HuH-7 (cell line): ENCODE measurements at regions not wholly inside any gene's neighbourhood (a gene's known extent, or its start where the extent isn't known, plus 50 kb on each side); places are given as distances from the start of the nearest gene placed in this dataset.
A peak's percentile ranks its signal among the peaks of the same experiment; 100 is the strongest.

Source experiments
- DNase-seq: peaks from one replicate; pipeline ENCODE4 v3.0.0; 2011; ENCODE audit warnings: low spot score

DNA sequence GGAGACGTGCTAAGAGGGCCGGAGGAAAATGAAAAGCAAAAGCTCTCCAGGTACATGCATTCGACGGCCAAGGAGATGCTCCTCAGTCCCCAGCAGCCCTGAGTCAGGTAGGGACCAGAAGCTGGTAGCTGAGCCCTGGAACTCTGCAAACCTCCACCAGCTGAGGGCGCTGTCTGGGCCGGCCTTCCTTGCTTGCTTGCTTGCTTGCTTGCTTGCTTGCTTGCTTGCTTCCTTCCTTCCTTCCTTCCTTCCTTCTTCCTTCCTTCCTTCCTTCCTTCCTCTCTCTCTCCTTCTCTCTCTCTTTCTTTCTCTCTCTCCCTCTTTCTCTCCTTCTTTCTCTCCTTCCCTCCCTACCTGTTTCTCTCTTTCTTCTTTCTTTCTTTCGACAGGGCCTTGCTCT is 94.6 kb upstream of the RASGRF1 start:
- peak; percentile 34 for DNase-seq

DNA sequence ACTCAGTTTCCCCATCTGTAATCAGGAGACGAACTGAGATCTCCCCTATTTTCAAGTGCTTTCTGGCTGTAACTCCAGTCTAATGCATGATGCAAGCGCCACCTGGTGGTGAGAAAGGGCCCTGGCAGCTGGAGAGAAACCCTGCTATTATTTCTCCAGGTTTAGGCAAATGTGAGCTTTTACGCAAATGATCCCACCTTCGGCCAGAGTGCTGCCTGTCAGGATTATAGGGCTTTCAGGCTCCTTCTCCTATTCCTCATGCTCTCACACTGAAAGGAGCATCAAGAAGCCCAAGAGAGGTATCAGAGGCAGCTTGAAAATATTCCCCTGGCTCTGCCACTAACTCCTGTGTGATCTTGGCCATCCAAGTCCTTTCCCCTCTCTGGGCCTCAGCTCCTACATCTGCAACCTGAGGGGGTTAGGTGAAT is 93.9 kb upstream of the RASGRF1 start:
- peak; percentile 69 for DNase-seq

DNA sequence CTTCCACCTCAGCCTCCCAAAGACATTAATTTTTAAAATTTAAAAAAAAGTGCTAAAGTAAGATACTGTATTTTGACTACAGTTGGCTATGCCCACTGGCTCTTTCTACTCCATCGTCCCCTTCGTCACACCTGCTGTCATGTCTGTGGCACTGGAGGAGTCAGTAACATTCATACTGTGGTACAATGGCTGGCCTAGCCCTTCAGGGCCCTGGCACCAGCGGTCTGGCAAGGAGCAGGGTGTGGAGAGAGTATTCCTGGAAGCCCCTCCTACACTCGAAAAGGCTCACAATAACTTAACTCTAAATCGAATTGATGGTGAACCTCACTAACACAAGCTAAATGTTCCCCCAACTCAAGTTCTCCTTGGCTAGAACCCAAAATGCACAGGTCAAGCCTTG is 89.7 kb upstream of the RASGRF1 start:
- no peak for DNase-seq

DNA sequence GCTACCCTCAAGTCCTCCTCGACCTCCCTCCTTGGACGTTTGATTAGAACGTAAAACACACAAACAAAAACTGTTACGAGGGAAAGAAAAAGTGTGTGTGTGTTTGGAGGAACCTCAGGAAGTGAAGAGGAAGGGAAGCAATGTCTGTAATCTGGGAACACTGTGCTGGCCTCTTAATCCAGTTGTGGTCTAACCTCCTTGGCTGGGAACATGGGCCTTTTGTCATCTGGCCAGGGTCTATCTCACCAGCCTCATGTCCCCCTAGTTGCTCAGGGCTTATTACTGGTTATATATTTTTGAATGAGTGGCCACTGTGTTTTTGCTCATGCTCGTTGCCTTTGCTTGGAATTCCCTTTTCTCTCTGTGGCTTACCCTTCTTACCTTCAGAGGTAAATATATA is 89.0 kb upstream of the RASGRF1 start:
- no peak for DNase-seq

DNA sequence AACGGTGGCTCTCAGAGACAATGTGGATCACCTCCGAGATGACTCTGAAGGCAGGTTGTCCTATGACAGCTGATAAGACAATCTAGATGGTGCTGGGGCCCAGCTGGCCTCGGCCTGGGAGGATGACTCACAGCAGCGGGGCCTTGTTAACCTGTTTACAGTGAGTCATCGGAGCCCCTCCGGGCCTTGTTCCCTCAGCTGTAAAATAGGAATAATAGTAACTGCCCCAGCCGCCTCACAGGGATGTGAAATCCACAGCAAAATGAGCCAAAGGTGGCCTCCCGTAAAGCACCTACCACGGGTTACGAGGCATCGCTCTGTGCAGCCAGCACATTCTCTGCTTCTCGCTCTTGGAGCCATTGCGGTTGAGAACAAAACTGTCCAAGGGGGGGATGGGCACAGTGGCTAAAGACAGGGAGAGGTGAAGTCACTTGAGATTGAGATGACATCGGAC is 88.6 kb upstream of the RASGRF1 start:
- DNase-seq: peak; percentile 26

DNA sequence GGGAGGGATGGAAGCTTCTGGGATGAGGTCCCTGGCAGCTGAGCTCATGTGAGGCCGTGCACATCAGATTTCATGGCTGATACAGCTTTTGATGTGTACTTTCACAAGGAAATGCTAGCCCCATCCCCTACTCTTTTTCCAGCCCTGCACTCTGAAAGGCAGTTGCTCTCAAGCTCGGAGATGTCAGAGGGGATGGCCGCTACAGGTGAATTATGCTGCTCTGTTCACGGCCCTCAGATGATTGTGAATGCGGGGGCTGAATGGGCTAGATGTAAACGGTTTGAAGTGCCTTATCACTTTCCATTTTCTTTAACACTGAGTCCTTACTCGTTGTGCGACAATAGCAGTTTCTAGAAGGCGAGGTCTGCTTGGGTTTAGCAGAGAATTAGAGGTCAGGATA is 88.0 kb upstream of the RASGRF1 start:
- DNase-seq: no peak

DNA sequence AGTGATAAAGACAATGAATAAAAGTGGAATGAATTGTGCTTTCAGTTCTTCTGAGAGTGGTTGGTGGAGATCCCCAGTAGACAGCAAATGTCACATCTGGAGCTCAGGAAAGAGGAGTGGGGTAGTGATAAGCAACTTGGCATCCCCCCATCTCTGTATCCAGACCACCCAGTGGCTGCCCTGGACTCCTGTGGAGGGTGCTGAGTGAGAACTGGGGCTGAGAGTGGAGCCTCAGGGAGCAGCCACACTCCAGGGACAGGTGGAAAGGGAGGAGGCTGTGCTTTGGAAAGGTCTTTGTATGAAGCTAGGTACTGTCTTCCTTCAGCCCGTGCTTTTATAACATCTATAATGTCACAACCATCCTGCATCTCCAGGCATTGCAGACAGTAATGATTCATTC is 85.6 kb upstream of the RASGRF1 start:
- no peak for DNase-seq

DNA sequence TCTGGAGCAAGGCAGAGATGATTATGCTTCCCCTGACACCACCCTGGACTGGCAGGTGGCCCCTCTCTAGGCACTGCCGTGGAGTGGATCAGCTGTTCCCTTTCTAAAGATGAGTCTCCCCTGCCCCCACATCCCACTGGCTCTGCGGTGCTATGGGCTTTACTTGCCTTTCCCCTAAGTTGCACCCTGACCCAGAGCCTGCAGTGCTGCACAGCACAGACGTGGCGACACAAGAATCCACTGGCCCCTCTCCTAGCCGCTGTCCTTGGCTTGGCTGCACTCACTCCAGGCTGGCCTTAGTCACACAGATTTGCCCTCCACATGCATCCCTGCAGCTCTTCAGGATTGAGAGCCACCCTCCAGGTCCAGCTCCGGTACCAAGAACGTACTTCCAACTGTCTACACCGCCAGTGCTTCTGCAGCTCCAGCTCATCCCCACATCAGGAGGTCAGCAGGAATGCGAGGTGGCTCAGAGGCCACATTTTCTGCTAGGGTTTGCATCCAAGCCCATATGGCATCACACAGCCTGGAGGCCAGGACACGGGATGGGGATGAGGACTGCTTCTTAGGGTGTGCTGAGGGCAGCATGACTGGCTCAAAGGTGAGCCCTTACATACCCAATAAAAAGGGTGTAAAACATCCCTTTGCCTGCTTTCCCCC is 82.4 kb upstream of the RASGRF1 start:
- no peak for DNase-seq

DNA sequence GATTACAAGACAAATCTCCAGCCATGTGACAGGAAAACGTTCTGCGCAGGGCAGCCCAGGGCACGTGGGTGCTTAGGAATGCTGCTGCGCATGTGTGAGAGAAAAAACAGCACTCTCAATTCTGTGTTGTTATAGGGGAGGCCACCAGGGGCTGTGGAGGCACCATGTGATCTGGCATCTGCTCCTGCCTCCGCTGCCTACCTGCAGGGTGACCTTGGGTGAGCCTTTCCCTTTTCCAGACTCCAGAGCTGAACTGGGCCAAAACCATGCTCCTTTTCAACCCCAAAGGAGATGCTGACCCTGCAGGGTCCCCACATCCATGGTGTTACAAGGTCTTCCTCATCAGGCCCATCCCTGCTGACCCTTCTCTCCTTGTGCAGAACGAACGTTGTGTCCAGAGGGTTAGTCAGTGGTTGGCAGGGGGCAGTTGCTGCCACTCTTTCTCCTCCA is 81.5 kb upstream of the RASGRF1 start:
- DNase-seq: peak; percentile 30

DNA sequence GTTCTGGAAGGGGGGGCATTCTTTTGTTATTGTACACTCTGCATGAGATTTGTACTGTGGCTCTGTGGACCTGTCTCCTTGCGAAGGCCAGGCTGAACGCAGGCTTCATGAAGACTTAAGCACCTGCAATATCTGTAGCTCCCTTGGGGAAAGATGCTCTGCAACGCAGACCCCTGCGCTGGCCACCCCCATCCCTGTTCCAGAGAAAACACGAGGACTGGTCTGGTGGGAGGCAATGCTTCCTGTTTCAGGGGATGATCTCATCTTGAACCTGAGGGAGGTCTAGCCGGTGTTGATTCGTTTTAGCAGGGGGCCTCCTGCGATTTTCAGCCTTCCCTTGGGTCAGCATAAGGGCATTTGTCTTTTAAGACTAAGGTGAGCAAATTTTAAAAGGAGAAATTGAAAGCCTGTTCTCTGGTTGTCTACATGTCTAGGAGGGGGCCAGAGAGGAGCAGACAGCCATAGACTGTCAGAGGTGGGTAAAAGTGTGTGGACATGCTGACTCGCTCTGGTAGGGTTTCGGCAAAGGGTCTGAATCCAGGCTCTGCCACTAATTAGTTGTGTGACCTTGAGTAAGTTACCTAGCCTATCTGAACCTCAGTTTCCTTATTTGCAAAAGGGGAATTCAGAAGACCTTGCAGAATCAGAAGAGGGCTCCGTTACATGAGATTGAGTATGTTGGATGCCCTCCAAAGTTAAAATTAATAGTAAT is 80.9 kb upstream of the RASGRF1 start:
- no peak for DNase-seq

DNA sequence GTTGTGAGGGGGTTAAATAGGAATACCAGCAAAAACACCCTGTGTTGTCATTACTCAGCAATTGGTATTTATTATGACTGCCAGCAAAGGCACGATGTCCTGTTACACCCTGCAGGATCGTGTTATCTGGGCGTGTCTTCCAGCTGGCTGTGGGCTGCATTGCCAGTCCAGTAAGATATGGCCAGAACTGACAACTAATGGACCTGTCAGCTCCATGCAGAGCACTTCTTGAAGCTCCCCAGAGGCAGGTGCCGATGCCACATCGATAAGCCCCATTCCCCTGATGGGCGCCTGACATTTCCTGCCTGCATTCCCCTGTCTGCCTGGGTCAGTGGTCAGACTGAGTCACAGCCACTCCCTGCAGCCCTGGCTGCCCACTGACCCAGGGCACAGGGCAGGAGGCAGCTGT is 79.7 kb upstream of the RASGRF1 start:
- no peak for DNase-seq

DNA sequence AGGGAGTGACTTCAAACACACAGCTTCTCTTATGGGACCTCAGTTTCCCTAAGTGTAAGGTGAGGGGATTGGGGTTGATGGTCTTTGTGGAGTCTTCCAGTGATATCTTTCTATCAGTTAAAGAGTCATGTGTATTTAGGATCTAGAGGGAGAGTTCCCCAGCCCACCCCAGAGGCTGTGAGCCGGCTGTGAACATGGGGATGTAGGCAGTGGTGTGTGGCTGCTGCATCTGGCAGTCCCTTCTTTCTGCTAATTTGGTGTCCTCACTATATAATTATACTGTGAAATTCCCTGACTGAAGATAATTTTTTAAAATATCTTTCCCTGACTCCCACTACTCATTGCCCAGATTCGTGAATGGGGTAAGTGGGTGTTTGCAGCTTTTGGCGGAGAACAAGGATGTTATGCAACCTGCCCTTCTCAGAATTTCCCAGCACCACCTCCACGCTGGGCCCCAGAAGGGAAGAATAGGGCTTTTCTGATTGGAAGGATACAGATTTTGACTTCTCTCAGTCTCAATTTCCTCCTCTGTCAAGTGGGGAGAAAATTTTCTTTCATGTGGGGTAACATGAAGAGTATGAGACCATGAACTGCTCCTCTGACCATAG is 79.0 kb upstream of the RASGRF1 start:
- no peak for DNase-seq

DNA sequence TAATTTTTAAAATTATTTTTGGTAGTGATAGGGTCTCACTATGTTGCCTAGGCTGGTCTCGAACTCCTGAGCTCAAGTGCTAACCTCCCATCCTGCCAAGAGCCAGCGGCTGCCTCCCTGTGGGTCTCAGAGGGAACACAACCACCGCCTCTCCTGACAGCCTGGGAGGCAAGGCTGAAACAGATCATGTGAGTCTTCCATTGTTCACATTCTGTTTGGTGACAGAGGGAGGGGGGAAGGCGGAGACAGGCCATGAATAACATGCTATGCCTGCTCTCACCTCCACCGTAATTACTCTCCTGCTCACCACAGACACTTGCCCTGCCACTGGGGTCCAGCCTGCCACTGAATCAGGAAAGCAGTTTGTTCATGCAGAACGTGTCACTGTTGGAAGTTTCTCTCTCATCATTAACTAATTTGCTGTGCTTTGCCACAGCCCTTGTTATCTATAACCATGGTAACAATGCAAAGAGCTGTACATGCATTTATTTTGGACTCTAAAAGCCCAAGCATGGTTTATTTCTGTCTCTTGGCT is 78.4 kb upstream of the RASGRF1 start:
- DNase-seq: no peak

DNA sequence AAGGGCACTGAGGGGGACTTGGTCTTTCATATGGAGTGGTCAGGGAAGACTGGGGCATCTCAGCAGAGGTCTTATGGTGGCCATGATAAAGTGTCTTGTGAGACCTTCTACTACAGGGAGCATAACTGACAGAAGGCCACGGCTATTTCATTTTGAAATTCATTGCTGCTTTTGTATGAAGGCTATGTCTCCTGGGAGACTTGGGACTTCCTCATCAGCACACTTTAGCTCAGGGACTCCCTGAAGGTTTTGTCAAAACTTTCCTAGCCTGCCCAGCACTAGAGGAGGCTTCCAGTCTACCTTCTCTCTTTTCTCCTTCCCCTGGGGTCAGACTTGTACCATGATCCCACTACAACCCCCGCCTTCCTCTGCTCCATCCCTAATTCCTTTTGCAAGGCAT is 77.2 kb upstream of the RASGRF1 start:
- no peak for DNase-seq

DNA sequence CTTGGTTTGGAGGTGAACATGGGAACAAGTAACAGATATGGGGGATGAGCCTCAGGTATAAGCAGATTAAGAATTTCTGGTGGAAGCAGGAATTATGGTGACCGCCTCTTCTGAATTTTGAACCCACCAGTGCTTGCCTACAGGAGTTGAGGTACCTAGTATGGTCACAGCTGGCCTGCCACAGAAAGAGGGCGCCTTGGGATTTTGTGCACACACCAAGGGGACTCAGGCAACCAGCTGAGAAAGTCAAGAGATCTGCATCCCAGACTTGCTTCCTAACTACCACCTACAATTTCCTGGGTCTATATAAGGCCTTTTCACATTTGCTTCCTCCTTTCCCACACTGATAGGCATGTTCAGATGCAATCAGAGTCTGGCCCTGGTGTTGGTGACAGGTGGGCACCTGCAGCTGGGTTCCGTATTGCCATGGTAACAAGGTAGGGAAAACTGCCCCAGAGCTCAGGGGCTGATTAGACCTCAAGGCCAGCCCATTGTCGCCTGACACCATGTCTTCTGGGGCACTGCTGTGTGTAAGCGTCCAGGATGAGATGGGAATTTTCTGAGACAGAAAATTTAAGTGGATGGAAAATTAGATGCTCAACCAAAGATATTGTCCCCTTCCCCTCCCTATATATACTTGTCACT is 75.9 kb upstream of the RASGRF1 start:
- no peak for DNase-seq

DNA sequence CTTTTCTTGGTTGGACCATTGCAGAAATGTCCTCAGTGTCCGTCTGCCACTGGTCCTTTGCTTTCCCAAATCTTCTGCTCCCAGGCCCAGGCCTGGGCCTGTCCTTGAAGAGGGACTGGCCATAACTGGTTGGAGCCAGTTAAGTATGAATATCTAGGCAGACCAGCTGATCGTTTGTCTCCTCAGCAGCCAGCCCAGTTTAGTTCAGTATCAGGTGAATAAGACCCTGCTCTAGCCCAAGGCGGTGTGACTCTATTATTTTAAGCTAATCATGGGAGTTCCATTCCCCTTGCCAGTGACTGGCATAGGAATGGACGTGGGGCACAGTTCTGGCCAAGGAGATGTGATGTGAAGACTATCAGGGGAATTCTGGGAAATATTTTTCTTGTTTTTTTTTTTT is 73.9 kb upstream of the RASGRF1 start:
- no peak for DNase-seq

DNA sequence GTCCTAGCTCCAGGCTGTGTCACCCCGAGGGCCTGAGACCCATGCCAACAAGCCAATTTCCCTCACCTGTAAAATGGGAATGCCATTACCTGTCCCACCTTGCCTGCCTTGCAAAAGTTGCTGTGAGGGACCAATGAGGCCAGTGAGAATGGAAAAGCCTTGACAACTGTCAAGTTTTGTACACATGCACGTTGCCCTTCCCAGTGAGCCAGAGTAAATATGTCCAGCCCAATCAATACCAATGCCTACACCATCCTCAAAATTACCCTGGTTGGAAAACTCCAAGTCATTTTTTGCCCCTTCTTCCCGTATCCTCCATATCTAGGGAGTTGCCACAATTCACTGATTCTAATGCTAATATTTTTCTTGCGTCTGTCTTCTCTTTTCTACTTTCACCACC is 73.5 kb upstream of the RASGRF1 start:
- no peak for DNase-seq

DNA sequence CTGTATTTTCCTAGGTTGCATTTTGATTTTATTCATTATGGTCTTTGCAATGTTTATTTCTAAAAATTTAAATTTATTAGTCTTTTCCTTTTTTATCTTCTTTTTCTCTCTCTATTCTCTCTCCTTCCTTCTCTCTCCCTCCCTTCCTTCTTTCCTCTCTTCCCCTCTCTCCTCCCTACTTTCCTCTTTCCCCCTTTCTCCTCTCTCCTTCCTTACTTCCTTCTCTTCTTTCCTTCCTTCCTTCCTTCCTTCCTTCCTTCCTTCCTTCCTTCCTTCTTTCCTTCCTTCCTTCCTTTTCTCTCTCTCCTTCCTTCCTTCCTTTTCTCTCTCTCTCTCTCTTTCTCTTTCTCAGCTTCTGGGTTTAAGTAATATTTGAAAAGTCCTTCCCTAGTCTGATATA is 72.8 kb upstream of the RASGRF1 start:
- no peak for DNase-seq

DNA sequence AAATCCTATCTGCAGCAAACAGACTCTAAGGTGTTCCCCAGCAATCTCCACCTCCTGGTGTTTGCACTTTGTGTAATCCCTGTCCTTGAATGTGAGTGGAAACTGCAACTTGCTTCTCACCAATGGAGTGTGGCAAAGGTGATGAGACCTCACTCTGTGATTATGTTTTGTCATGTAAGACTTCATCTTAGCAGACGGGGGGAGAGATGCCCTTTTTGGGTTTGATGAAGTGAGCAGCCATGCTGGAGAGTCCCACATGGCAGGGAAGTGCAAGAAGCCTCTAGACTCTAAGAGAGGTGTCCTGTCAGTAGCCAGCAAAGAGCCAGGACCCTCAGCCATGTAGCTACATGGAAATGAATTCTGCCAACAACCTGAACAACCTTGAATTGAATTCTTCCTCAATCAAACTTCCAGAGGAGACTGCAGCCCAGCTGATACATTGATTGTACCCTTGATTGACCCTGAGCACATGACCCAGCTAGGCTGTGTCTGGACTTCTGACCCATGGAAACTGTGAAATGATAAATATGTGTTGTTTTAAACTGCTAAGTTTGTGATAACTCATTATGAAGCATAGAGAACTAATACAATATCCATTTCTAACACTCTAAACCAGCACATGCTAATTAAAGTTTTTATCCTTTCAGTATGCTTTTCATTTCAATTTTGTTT is 71.4 kb upstream of the RASGRF1 start:
- no peak for DNase-seq

DNA sequence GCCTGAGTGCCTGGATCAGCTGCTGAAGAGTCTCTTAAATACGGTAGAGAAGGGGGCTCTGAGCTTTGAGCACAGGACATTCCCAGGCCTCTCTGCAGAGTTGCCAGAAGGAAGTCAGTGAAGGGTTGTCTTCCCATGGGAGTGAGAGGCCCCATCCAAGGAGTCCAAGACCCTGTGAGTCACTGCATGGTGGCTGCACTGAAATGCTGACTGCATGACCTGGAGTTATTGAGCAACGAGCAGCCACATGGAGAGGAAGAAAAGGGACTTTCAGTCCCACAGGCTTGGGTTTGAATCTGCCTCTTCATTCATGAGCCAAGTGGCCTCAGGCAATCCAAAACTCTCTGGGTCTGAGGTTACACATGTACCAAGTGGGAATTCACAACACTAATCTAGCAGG is 69.6 kb upstream of the RASGRF1 start:
- no peak for DNase-seq

DNA sequence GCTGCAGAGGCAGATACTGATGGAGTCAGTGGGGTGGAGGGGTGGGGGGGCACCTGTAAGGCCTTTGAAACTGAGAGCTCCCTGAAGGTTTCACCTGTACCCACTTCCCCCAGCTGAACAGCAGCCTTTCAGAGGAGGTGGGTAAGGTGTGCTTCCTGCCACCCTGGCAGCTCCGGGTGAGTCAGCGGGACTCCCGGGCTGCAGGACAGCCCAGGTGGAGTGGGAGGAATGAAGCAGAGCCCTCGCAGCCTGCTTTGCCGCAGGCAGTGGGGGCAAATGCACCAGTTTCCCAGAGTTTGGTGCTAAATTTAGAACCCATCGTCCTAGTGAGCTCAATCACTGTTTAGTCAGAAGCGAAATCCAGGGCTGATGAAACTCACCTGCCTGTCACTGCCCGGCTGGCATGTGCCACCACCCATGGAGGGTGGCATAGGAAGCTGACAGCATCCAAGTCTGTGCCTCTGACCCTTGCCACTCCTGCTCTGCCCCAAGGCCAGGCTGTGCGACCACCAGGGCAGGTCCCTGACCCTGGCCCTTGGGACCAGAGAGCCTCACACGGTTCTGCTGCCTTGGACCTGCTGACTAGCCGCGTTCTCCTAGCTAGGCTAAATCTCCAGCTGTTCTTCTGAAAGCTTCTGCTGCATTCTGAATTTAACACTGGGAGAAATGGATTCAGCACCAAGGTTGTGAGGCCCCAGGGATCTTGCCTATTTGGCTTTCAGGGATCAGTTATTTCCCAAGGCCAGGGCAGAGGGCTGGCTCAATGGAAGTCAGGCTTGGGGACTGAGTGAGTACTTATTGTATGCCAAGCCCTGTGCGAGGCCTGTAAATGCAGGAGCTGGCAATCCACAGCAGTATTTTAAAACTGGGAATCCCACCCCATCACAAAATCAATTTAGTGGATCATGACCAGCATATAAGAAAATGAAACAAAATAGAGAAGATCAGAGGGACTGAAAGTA is 67.3 kb upstream of the RASGRF1 start:
- no peak for DNase-seq
